C4-2B (cell line): ENCODE measurements at regions not wholly inside any gene's neighbourhood (a gene's known extent, or its start where the extent isn't known, plus 50 kb on each side); places are given as distances from the start of the nearest gene placed in this dataset.

ENCODE experiments used
- CTCF ChIP-seq: fragments of 450-650 bp; conservative IDR thresholded peaks from 2 replicates; pipeline ENCODE4 v1.5.1; 2017; ENCODE audit warnings: mild to moderate bottlenecking
- ZFX ChIP-seq: fragments of 450-650 bp; IDR thresholded peaks from 2 replicates; pipeline ENCODE4 v1.6.1; 2017

GRCh38 chr9:134225186-134225585, 60.8 kb upstream of the RNU6ATAC start:
- no peak for TF ChIP-seq CTCF
- no peak for TF ChIP-seq ZFX
